Lower leg skin (tissue), 3 donors: ENCODE measurements at regions not wholly inside any gene's neighbourhood (a gene's known extent, or its start where the extent isn't known, plus 50 kb on each side); places are given as distances from the start of the nearest gene placed in this dataset.

Source experiments
- CTCF ChIP-seq, 3 donors: fragments of 450-650 bp; IDR thresholded peaks; one replicate each; pipeline ENCODE4 v1.5.1; 2016; ENCODE audit warnings: antibody characterized with exemption in 3 of 3, mild to moderate bottlenecking in 3 of 3, moderate library complexity in 2 of 3
- POLR2A ChIP-seq, 2 donors: fragments of 450-650 bp; IDR thresholded peaks; one replicate each; pipeline ENCODE4 v1.6.1; 2016 to 2017; ENCODE audit warnings: antibody characterized with exemption in 2 of 2, mild to moderate bottlenecking in 1 of 2, moderate library complexity in 1 of 2

DNA sequence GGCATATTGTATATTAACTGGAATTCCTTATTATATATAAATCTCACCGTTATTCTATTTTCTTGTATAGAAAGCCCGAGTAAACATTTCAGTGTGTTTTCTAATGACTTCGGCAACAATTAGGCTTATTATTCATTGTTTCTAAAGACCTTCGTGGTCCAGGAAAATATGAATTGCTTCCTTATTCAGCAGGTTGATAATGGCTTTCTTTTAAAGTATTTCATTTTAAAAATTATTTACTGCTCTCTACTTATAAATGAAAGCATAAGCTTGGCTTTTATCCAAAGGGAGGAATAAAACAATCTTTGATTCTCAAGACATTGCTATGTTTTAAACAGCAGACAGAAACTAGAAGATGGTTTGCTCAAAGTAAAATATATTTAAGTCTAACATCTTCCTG lies 198.4 kb upstream of the RGS18 start:
- TF ChIP-seq CTCF (IDR thresholded peaks at IDR 0.05) = no peak
- no peak for TF ChIP-seq POLR2A (IDR thresholded peaks at IDR 0.05)
